ENCODE measurements at regions not wholly inside any gene's neighbourhood (a gene's known extent, or its start where the extent isn't known, plus 50 kb on each side); places are given as distances from the start of the nearest gene placed in this dataset.

DNA sequence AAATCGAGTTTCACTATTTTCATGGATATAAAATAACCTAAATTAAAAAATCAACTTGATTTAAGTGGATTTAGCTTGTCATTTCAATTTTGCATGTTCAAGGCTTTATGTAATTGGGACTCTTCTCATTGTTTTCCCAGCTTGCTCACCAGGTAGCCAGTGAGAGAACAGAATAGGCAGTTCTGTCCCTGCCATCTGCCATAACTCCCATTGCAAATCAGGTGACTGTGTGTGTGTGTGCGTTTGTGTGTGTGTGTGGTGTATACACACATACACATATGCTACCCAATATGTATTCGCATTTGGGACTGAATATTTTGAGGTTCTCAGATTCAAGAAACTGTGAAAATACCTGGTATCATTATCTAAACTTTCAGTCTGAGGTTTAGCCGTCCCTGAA is 1069.8 kb downstream of the IGSF11 start:
- TF ChIP-seq EZH2 (IDR thresholded peaks at IDR 0.05; ENCODE audit: low read depth) (no peak), CTCF (conservative IDR thresholded peaks at IDR 0.05) (no peak)
- Histone ChIP-seq H3K27me3 (ENCODE audit: insufficient read depth, low read depth) (no peaks in the 10 kb centered on the region), H2AFZ (no peak overlapping the region), H3K36me3 (ENCODE audit: low read depth) (no peaks in the 10 kb centered on the region), H3K9me2 (ENCODE audit: insufficient read depth) (no peaks in the 10 kb centered on the region), H3K9me3 (ENCODE audit: insufficient read depth, low read depth) (no peaks in the 10 kb centered on the region), H3K79me2 (ENCODE audit: low read depth) (no peaks in the 10 kb centered on the region), H3K4me3 (no peak overlapping the region), H3K4me1 (replicated peaks; ENCODE audit: insufficient read depth) (no peaks in the 10 kb centered on the region), H4K20me1 (ENCODE audit: insufficient read depth) (no peaks in the 10 kb centered on the region), H3F3A (ENCODE audit: insufficient read depth, low read depth) (no peaks in the 10 kb centered on the region), H3K4me2 (no peak overlapping the region), H3K27ac (no peak overlapping the region)
- ChIA-PET CTCF (no interaction called here), POLR2A (ENCODE audit: unreplicated experiment) (no interaction called here)
- DNase-seq = no peak
- no TSS peak for BruUV-seq (replicated peaks)
- intact Hi-C loops (cut with micrococcal nuclease; ENCODE audit: unreplicated experiment) = no loop called here

GRCh38 chr3:117977504-117978228 is 1057.0 kb downstream of the IGSF11 start:
- no peak for DNase-seq
- TF ChIP-seq EZH2 (IDR thresholded peaks at IDR 0.05; ENCODE audit: low read depth) = no peak
- no peak for TF ChIP-seq CTCF (conservative IDR thresholded peaks at IDR 0.05)
- Histone ChIP-seq H2AFZ (no peak overlapping the region), H4K20me1 (ENCODE audit: insufficient read depth) (no peaks in the 10 kb centered on the region), H3F3A (ENCODE audit: insufficient read depth, low read depth) (no peaks in the 10 kb centered on the region), H3K27me3 (ENCODE audit: insufficient read depth, low read depth) (no peaks in the 10 kb centered on the region), H3K4me1 (replicated peaks; ENCODE audit: insufficient read depth) (no peaks in the 10 kb centered on the region), H3K36me3 (ENCODE audit: low read depth) (no peaks in the 10 kb centered on the region), H3K4me2 (no peak overlapping the region), H3K9me2 (ENCODE audit: insufficient read depth) (no peaks in the 10 kb centered on the region), H3K79me2 (ENCODE audit: low read depth) (no peaks in the 10 kb centered on the region), H3K27ac (no peak overlapping the region), H3K9me3 (ENCODE audit: insufficient read depth, low read depth) (no peaks in the 10 kb centered on the region), H3K4me3 (no peak overlapping the region)
- intact Hi-C loops (cut with micrococcal nuclease; ENCODE audit: unreplicated experiment) = no loop called here
- ChIA-PET POLR2A (ENCODE audit: unreplicated experiment) (no interaction called here), CTCF (no interaction called here)
- BruUV-seq (replicated peaks) = no TSS peak

DNA sequence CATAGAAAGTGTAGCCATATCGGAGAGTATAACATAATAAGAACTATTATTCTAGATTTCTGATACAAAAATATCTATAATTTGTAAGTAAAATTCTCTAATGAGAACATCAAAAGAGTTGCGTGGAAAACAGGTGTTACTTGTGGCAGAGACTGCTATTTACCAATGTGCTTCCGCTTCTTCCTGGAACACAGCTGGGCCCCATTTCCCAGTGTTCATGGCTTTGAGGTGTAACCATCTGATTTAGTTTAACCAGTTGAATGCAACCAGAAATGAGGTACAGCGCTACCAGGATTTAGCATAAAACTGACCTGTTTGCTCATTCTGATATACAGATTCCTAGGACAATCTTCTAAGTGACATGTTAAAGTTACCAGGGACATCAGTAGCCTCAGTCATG is 1055.2 kb downstream of the IGSF11 start:
- Histone ChIP-seq H4K20me1 (ENCODE audit: insufficient read depth) (no peaks in the 10 kb centered on the region), H3K9me2 (ENCODE audit: insufficient read depth) (no peaks in the 10 kb centered on the region), H3K79me2 (ENCODE audit: low read depth) (no peaks in the 10 kb centered on the region), H3K4me1 (replicated peaks; ENCODE audit: insufficient read depth) (no peaks in the 10 kb centered on the region), H3K36me3 (ENCODE audit: low read depth) (no peaks in the 10 kb centered on the region), H3F3A (ENCODE audit: insufficient read depth, low read depth) (no peaks in the 10 kb centered on the region), H3K9me3 (ENCODE audit: insufficient read depth, low read depth) (no peaks in the 10 kb centered on the region), H3K27me3 (ENCODE audit: insufficient read depth, low read depth) (no peaks in the 10 kb centered on the region), H3K27ac (no peak overlapping the region), H2AFZ (no peak overlapping the region), H3K4me3 (no peak overlapping the region), H3K4me2 (no peak overlapping the region)
- TF ChIP-seq EZH2 (IDR thresholded peaks at IDR 0.05; ENCODE audit: low read depth) = no peak
- TF ChIP-seq CTCF (conservative IDR thresholded peaks at IDR 0.05) = no peak
- CTCF ChIA-PET = no interaction called here
- intact Hi-C loops (cut with micrococcal nuclease; ENCODE audit: unreplicated experiment) = no loop called here
- POLR2A ChIA-PET (ENCODE audit: unreplicated experiment) = no interaction called here
- no peak for DNase-seq
- no TSS peak for BruUV-seq (replicated peaks)

Measured in PC-9 (cell line).